Calu3 (cell line): ENCODE measurements at regions not wholly inside any gene's neighbourhood (a gene's known extent, or its start where the extent isn't known, plus 50 kb on each side); places are given as distances from the start of the nearest gene placed in this dataset.

Source experiments
- BruUV-seq: library from RNA; stranded (reverse); fragments of 400-500 nt; replicated peaks from 2 replicates; lab custom pipeline; 2021; lab: Mats Ljungman, UMichigan
- CTCF ChIA-PET: fragments of 300-600 bp; sonication (Branson Sonifier 250); formaldehyde crosslinking; loops from one replicate; lab custom pipeline; 2022; ENCODE audit warnings: antibody characterized with exemption; lab: Charles Lee
- DNase-seq: peaks from one replicate; pipeline ENCODE4 v3.0.0; 2022
- H3K27ac Mint-ChIP-seq: one replicate; pipeline ENCODE4 v1.8.0; 2022; ENCODE audit warnings: mixed read lengths; ENCODE audit not compliant: unreplicated experiment
- H3K27me3 Mint-ChIP-seq: one replicate; pipeline ENCODE4 v1.8.0; 2022; ENCODE audit warnings: mixed read lengths; ENCODE audit not compliant: unreplicated experiment
- H3K36me3 Mint-ChIP-seq: one replicate; pipeline ENCODE4 v1.8.0; 2022; ENCODE audit warnings: mild to moderate bottlenecking, moderate library complexity, mixed read lengths; ENCODE audit not compliant: insufficient read depth, unreplicated experiment
- H3K4me1 Mint-ChIP-seq: one replicate; pipeline ENCODE4 v1.8.0; 2022; ENCODE audit warnings: mild to moderate bottlenecking, low read depth, mixed read lengths; ENCODE audit not compliant: unreplicated experiment
- H3K4me3 Mint-ChIP-seq: one replicate; pipeline ENCODE4 v1.8.0; 2022; ENCODE audit warnings: mild to moderate bottlenecking, low read depth, moderate library complexity, mixed read lengths; ENCODE audit not compliant: unreplicated experiment
- H3K9me3 Mint-ChIP-seq: one replicate; pipeline ENCODE4 v1.8.0; 2022; ENCODE audit warnings: low read depth, mixed read lengths; ENCODE audit not compliant: unreplicated experiment
- CTCF ChIP-seq: fragments of 200-600 bp; IDR thresholded peaks from one replicate; pipeline ENCODE4 v1.8.0; 2022; ENCODE audit warnings: antibody characterized with exemption; ENCODE audit not compliant: unreplicated experiment
- intact Hi-C: fragments of 100-400 bp; cut with micrococcal nuclease; formaldehyde crosslinking; loops from one replicate; pipeline ENCODE4 v1.10.0; 2022; ENCODE audit not compliant: unreplicated experiment

DNA sequence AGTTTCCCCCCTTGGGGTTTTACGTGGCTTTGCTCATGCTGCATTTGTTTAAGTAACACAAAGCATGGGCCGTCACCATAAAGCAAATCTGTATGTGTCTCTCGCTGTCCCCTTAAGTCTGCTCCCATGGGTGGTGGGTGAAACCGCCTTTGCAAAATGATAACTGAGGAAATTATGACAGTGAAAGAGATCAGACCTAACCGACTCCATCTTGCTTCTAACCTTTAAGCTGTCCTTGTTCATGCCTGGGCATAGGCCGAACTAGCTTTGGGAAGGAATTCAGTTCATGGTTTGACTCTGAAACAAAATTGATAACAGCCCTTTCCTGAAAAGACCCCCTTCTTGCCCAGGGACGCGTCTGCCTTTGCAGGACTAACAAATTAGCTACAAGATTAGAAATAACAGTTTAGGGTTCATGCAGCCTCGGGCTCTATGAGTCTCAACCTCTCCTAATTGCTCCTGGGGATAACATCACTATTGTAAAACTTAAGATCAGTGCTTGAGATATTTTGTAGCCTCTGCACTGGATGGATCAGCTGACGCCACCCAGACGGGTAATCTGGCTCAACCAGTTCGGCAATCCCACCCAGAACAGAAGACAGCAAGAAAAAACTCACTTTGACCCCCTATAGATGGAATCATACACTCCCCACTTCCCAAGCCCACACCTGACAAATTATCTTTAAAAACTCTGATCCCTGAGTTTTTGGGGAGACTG, 623.7 kb downstream of the TYW1 start:
- no peak for DNase-seq
- Mint-ChIP-seq H3K4me1 (no peaks in the 10 kb centered on the region), H3K4me3 (no peak overlapping the region), H3K27me3 (no peaks in the 10 kb centered on the region), H3K27ac (no peak overlapping the region), H3K36me3 (no peaks in the 10 kb centered on the region), H3K9me3 (no peaks in the 10 kb centered on the region)
- BruUV-seq: no TSS peak
- intact Hi-C loops: loop anchor here (10.0 kb wide), 1 partner anchor 246 kb away; no protein-coding TSS in a partner anchor
- no peak for TF ChIP-seq CTCF
- CTCF ChIA-PET: no interaction called here

DNA sequence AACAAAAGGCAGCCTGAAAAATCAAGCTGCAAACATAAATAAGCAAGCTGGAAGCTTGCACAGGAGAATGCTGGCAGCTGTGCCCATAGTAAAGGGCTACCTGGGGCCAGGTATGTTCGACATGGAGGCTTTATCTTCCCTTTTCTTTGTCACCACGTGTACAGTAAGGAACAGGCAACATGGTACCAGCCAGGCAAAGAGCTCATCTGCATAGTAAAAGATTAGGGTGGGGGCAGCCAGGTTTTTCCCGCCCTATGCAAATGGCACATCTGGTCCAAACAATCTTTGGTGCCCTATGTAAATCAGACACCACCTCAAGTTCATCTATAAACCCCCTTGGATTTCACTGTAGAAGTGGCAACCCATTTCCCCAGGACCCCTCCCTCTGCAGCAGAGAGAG, 625.1 kb downstream of the TYW1 start:
- H3K9me3 Mint-ChIP-seq: no peaks in the 10 kb centered on the region
- H3K4me1 Mint-ChIP-seq: no peaks in the 10 kb centered on the region
- no peak overlapping the region for H3K27ac Mint-ChIP-seq
- H3K4me3 Mint-ChIP-seq: no peak overlapping the region
- CTCF ChIA-PET: no interaction called here
- DNase-seq: no peak
- H3K36me3 Mint-ChIP-seq: no peaks in the 10 kb centered on the region
- BruUV-seq: no TSS peak
- no peak for TF ChIP-seq CTCF
- intact Hi-C loops: loop anchor here (10.0 kb wide), 1 partner anchor 247 kb away; no protein-coding TSS in a partner anchor
- H3K27me3 Mint-ChIP-seq: no peaks in the 10 kb centered on the region

DNA sequence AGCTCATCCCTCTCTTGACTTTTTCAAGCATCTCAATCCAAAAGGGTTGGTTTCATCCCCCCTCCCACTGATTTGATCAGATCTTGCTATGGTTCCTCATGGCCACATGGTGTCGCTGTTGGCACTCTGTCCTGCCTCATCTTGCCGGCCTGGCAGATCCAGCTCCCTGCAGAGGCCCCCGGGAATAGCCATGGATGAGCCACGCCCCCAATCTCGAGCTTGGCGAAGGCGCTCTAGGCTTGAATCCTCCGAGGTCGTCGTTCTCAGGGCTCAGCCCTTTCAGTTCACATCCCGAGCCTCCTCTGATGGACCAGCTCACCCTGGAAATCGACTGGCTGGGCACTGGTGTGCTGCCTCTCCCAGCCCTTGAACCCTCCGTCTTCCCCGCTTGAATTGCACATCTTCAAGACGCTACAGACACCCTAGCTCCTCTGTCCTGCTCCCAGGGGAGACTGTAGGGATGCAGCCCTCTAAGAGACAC, 628.7 kb downstream of the TYW1 start:
- no peaks in the 10 kb centered on the region for H3K9me3 Mint-ChIP-seq
- no peak overlapping the region for H3K4me3 Mint-ChIP-seq
- H3K27ac Mint-ChIP-seq: no peak overlapping the region
- intact Hi-C loops: loop anchor here (10.0 kb wide), 1 partner anchor 250 kb away; no protein-coding TSS in a partner anchor
- no TSS peak for BruUV-seq
- no peaks in the 10 kb centered on the region for H3K4me1 Mint-ChIP-seq
- CTCF ChIA-PET: interaction anchor here (0.6 to 0.8 kb wide), 4 partner anchors 23 to 147 kb away, joined by 3 to 5 read pairs (median 3); no protein-coding TSS in a partner anchor
- peak; percentile 45 for DNase-seq
- H3K36me3 Mint-ChIP-seq: no peaks in the 10 kb centered on the region
- H3K27me3 Mint-ChIP-seq: no peaks in the 10 kb centered on the region
- peak; percentile 28 for TF ChIP-seq CTCF

DNA sequence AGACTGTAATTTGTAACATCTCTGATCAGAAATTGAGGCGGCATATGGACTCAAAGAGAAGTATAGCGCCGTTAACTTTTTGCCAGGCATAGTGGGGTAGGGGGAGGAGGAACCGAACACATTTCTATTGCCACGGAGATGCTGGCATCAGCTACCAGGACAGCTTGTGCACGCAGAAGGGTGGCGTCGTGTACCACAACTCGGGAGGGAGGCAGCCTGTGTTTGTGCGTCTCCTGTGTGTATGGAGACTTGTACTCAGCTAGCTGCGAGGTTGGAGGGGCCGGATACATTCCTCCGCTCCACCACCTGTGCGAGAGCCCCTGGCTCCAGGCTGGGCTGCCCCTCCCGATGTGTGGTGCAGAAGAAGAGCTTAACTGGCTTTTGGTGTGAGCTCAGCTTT, 634.8 kb downstream of the TYW1 start:
- H3K36me3 Mint-ChIP-seq: no peaks in the 10 kb centered on the region
- intact Hi-C loops: no loop called here
- DNase-seq: no peak
- TF ChIP-seq CTCF: no peak
- no peaks in the 10 kb centered on the region for H3K27me3 Mint-ChIP-seq
- BruUV-seq: no TSS peak
- H3K4me3 Mint-ChIP-seq: no peak overlapping the region
- no peak overlapping the region for H3K27ac Mint-ChIP-seq
- H3K4me1 Mint-ChIP-seq: no peaks in the 10 kb centered on the region
- CTCF ChIA-PET: no interaction called here
- peaks cover 3% of the 10 kb centered on the region for H3K9me3 Mint-ChIP-seq
